Dendritic cell treated with granulocyte-macrophage colony-stimulating factor and Interleukin-4, amounts not matched to agents 40 ng/mL and 50 ng/mL, for 4 days (primary cell): ENCODE measurements at regions not wholly inside any gene's neighbourhood (a gene's known extent, or its start where the extent isn't known, plus 50 kb on each side); places are given as distances from the start of the nearest gene placed in this dataset.

Experiments used
- H3K27ac Mint-ChIP-seq: one replicate; pipeline ENCODE4 v1.8.0; 2022; ENCODE audit warnings: mild to moderate bottlenecking, mixed read lengths
- H3K27me3 Mint-ChIP-seq: one replicate; pipeline ENCODE4 v1.8.0; 2022; ENCODE audit warnings: mild to moderate bottlenecking, mixed read lengths
- H3K36me3 Mint-ChIP-seq: one replicate; pipeline ENCODE4 v1.8.0; 2022; ENCODE audit warnings: low read depth, mixed read lengths
- H3K4me1 Mint-ChIP-seq: one replicate; pipeline ENCODE4 v1.8.0; 2022; ENCODE audit warnings: low read depth, mixed read lengths
- H3K4me3 Mint-ChIP-seq: one replicate; pipeline ENCODE4 v1.8.0; 2022; ENCODE audit warnings: mild to moderate bottlenecking, moderate library complexity, mixed read lengths
- H3K9me3 Mint-ChIP-seq: one replicate; pipeline ENCODE4 v1.8.0; 2022; ENCODE audit warnings: mixed read lengths
- intact Hi-C: fragments of 100-400 bp; cut with micrococcal nuclease; formaldehyde crosslinking; loops from one replicate; pipeline ENCODE4 v1.15.0; 2022

- Mint-ChIP-seq H3K9me3 (no peaks in the 10 kb centered on the region), H3K27ac (no peak overlapping the region), H3K27me3 (peaks cover 4% of the 10 kb centered on the region), H3K4me3 (no peak overlapping the region), H3K4me1 (no peaks in the 10 kb centered on the region), H3K36me3 (no peaks in the 10 kb centered on the region)
- intact Hi-C loops: no loop called here
These were observed 54.9 kb downstream of the MAGEB17 start for GRCh38 chrX:16222151-16222550.

DNA sequence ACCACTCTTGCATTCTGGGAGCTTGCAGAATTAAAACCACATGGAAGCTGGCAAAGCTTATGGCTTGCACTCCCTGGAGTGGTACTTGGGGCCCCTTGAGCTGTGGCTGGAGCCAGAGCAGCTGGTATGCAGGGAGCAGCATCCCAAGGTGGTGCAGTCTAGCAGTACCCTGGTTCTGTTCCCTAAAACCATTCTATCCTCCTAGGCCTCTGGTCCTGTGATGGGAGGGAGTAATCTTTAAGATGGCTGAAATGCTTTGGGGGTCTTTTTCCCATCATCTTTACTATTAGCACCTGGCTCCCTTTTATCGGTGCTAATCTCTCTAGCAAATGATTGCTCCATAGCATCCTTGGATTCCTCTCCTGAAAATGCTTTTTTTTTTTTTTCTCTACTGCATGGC, 56.1 kb downstream of the MAGEB17 start:
- Mint-ChIP-seq H3K36me3 (no peaks in the 10 kb centered on the region), H3K4me1 (no peaks in the 10 kb centered on the region), H3K27ac (no peak overlapping the region), H3K27me3 (peaks cover 7% of the 10 kb centered on the region), H3K9me3 (no peaks in the 10 kb centered on the region), H3K4me3 (no peak overlapping the region)
- intact Hi-C loops: no loop called here

DNA sequence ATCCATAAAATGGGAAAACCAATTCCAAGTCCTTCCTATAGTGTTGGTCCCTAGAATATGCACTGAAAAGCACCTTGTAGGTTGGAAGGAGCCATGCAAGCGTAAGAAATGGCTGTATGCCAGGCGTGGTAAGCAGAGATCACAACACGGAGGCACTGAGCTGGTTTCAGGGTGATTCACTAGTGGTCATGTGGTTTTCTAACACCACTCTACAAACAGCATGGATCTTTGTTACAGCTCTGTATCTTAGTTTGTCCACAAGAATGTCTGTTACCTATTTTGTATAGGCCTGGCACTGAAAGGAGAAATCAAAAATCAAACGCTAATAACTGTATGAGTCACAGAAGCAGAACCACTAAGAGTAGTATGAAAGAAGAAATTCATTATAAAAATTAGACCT, 71.9 kb downstream of the MAGEB17 start:
- H3K27me3 Mint-ChIP-seq: peaks cover 5% of the 10 kb centered on the region
- no peaks in the 10 kb centered on the region for H3K36me3 Mint-ChIP-seq
- no peak overlapping the region for H3K4me3 Mint-ChIP-seq
- intact Hi-C loops: no loop called here
- H3K4me1 Mint-ChIP-seq: no peaks in the 10 kb centered on the region
- H3K9me3 Mint-ChIP-seq: no peaks in the 10 kb centered on the region
- no peak overlapping the region for H3K27ac Mint-ChIP-seq

GRCh38 chrX:16240231-16240905, 73.1 kb downstream of the MAGEB17 start:
- no peak overlapping the region for H3K4me3 Mint-ChIP-seq
- H3K27me3 Mint-ChIP-seq: peaks cover 5% of the 10 kb centered on the region
- no peaks in the 10 kb centered on the region for H3K9me3 Mint-ChIP-seq
- intact Hi-C loops: no loop called here
- no peaks in the 10 kb centered on the region for H3K4me1 Mint-ChIP-seq
- H3K27ac Mint-ChIP-seq: no peak overlapping the region
- no peaks in the 10 kb centered on the region for H3K36me3 Mint-ChIP-seq

DNA sequence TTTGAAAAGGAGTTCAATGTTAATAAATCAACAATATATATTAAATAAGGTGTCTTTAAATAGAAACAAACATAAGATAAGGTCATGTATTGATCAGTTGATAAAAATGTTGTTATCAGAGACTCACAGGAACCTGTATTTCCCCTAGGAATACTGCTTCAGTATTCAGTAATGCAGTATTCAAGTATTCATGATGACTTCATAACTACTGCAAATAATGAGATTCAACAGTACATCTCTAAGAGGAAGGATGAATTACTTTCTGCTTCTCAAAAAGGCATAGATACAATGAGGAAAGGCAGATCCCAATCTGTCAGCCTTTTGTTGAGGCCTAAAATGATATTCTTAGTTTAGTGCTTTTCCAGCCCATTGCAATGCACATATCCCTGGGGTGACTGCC, 73.7 kb downstream of the MAGEB17 start:
- H3K36me3 Mint-ChIP-seq: no peaks in the 10 kb centered on the region
- peaks cover 5% of the 10 kb centered on the region for H3K27me3 Mint-ChIP-seq
- no peak overlapping the region for H3K27ac Mint-ChIP-seq
- H3K9me3 Mint-ChIP-seq: no peaks in the 10 kb centered on the region
- intact Hi-C loops: no loop called here
- no peaks in the 10 kb centered on the region for H3K4me1 Mint-ChIP-seq
- no peak overlapping the region for H3K4me3 Mint-ChIP-seq

GRCh38 chrX:16250296-16250695, 83.0 kb downstream of the MAGEB17 start:
- Mint-ChIP-seq H3K4me3 (no peak overlapping the region), H3K27ac (no peak overlapping the region), H3K9me3 (no peaks in the 10 kb centered on the region), H3K4me1 (no peaks in the 10 kb centered on the region), H3K27me3 (no peaks in the 10 kb centered on the region), H3K36me3 (no peaks in the 10 kb centered on the region)
- intact Hi-C loops: no loop called here

GRCh38 chrX:16251782-16252181, 84.5 kb downstream of the MAGEB17 start:
- Mint-ChIP-seq H3K27me3 (no peaks in the 10 kb centered on the region), H3K36me3 (no peaks in the 10 kb centered on the region), H3K4me3 (no peak overlapping the region), H3K9me3 (no peaks in the 10 kb centered on the region), H3K27ac (no peak overlapping the region), H3K4me1 (no peaks in the 10 kb centered on the region)
- intact Hi-C loops: no loop called here

DNA sequence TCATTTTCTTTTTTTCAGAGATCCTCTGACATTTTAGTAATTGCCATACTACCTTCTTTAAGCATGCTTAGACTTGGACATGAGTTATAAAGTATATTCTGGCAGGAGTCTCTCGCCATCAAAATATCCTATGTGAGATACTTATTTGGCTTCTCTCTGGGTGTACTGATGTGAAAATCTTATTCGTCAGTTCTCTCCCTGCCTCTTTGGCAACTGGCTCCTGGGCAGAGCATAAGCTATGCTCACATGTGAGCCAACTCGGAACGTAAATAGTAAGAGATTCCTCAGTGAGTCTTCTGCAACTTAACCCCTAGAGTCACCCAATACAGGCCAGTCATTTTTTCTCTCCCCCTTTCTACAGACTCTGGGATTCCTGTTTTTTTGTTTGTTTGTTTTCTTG, 91.6 kb downstream of the MAGEB17 start:
- H3K27me3 Mint-ChIP-seq: peaks cover 1% of the 10 kb centered on the region
- no peaks in the 10 kb centered on the region for H3K36me3 Mint-ChIP-seq
- intact Hi-C loops: no loop called here
- no peaks in the 10 kb centered on the region for H3K9me3 Mint-ChIP-seq
- H3K4me3 Mint-ChIP-seq: no peak overlapping the region
- no peaks in the 10 kb centered on the region for H3K4me1 Mint-ChIP-seq
- H3K27ac Mint-ChIP-seq: no peak overlapping the region

DNA sequence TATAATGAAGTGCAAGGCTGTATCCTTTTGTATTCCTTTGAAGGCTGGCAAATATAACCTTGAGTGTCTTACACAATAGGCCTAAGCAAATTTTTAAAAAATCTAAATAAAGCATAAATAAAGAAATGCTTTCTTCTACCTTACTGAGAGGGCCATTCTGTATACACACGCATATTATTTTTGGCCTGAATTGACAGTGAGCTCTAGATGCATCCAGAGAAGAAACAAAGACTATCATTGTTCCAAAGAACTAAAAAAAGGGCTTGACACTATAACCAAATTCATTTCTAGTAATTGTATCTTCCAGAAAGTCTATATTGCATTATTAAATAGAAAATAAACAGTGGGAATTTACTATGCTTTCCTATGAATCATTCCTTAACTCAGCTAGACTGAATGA, 100.2 kb downstream of the MAGEB17 start:
- Mint-ChIP-seq H3K27me3 (peaks cover 1% of the 10 kb centered on the region), H3K4me1 (no peaks in the 10 kb centered on the region), H3K27ac (no peak overlapping the region), H3K4me3 (no peak overlapping the region), H3K9me3 (no peaks in the 10 kb centered on the region), H3K36me3 (no peaks in the 10 kb centered on the region)
- intact Hi-C loops: no loop called here

- no peak overlapping the region for H3K4me3 Mint-ChIP-seq
- no peaks in the 10 kb centered on the region for H3K36me3 Mint-ChIP-seq
- no peaks in the 10 kb centered on the region for H3K4me1 Mint-ChIP-seq
- no peak overlapping the region for H3K27ac Mint-ChIP-seq
- peaks cover 1% of the 10 kb centered on the region for H3K27me3 Mint-ChIP-seq
- H3K9me3 Mint-ChIP-seq: no peaks in the 10 kb centered on the region
- intact Hi-C loops: no loop called here
These were observed 100.9 kb downstream of the MAGEB17 start for GRCh38 chrX:16268206-16268605.

GRCh38 chrX:16278927-16279326, 111.6 kb downstream of the MAGEB17 start:
- Mint-ChIP-seq H3K27me3 (peaks cover 1% of the 10 kb centered on the region), H3K36me3 (no peaks in the 10 kb centered on the region), H3K27ac (no peak overlapping the region), H3K9me3 (no peaks in the 10 kb centered on the region), H3K4me3 (no peak overlapping the region), H3K4me1 (no peaks in the 10 kb centered on the region)
- intact Hi-C loops: no loop called here

DNA sequence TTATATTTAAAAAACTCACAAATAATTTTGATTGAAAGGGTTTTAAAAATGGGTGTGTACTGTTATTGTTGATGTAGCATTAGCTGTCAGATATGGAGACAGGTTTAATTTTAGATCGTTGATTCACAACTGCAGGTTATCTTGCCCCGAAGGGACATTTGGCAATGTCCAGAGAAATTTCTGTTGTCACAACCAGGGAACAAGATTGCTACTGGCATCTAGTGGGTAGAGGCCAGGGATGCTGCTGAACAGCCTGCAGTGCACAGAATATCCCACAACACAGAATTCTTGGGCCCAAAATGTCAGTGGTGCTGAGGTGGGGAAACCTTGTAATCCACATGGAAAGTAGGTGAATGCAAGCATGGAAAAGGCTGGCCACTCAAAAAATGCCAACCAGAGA, 114.9 kb downstream of the MAGEB17 start:
- H3K36me3 Mint-ChIP-seq: no peaks in the 10 kb centered on the region
- no peaks in the 10 kb centered on the region for H3K4me1 Mint-ChIP-seq
- no peaks in the 10 kb centered on the region for H3K9me3 Mint-ChIP-seq
- intact Hi-C loops: no loop called here
- H3K27ac Mint-ChIP-seq: no peak overlapping the region
- no peak overlapping the region for H3K4me3 Mint-ChIP-seq
- peaks cover 1% of the 10 kb centered on the region for H3K27me3 Mint-ChIP-seq

GRCh38 chrX:16284842-16285241, 117.6 kb downstream of the MAGEB17 start:
- Mint-ChIP-seq H3K9me3 (no peaks in the 10 kb centered on the region), H3K36me3 (no peaks in the 10 kb centered on the region), H3K4me3 (no peak overlapping the region), H3K4me1 (no peaks in the 10 kb centered on the region), H3K27ac (no peak overlapping the region), H3K27me3 (peaks cover 1% of the 10 kb centered on the region)
- intact Hi-C loops: no loop called here

GRCh38 chrX:16290997-16291396, 123.7 kb downstream of the MAGEB17 start:
- Mint-ChIP-seq H3K4me1 (no peaks in the 10 kb centered on the region), H3K27ac (no peak overlapping the region), H3K9me3 (no peaks in the 10 kb centered on the region), H3K4me3 (no peak overlapping the region), H3K27me3 (peaks cover 1% of the 10 kb centered on the region), H3K36me3 (no peaks in the 10 kb centered on the region)
- intact Hi-C loops: no loop called here

- intact Hi-C loops: no loop called here
- no peaks in the 10 kb centered on the region for H3K4me1 Mint-ChIP-seq
- no peak overlapping the region for H3K4me3 Mint-ChIP-seq
- no peaks in the 10 kb centered on the region for H3K27me3 Mint-ChIP-seq
- H3K36me3 Mint-ChIP-seq: no peaks in the 10 kb centered on the region
- no peaks in the 10 kb centered on the region for H3K9me3 Mint-ChIP-seq
- no peak overlapping the region for H3K27ac Mint-ChIP-seq
These were observed 133.6 kb downstream of the MAGEB17 start for GRCh38 chrX:16300831-16301230.
